ENCODE measurements at regions not wholly inside any gene's neighbourhood (a gene's known extent, or its start where the extent isn't known, plus 50 kb on each side); places are given as distances from the start of the nearest gene placed in this dataset.

DNA sequence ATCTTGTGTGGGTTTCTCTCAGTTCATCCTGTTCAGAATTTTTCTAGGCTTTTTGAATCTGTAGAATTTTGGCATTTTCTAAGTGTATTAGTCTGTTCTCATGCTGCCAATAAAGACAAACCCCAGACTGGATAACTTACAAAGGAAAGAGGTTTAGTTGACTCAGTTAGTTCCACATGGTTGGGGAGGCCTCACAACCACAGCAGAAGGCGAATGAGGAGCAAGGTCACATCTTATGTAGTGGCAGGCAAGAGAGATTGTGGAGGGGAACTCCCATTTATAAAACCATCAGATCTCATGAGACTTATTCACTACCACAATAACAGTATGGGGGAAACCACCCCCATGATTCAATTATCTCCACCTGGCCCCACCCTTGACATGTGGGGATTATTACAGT, 199.2 kb downstream of the ST6GAL2 start:
- Mint-ChIP-seq H3K27ac (no peak overlapping the region), H3K27me3 (peaks cover 18% of the 10 kb centered on the region), H3K36me3 (ENCODE audit: low read depth) (no peaks in the 10 kb centered on the region), H3K9me3 (ENCODE audit: low read depth) (peaks cover 3% of the 10 kb centered on the region), H3K4me3 (no peak overlapping the region), H3K4me1 (no peaks in the 10 kb centered on the region)
- POLR2A ChIA-PET: no interaction called here
- ATAC-seq (no peak), DNase-seq (peak; percentile 5)
- CTCF ChIA-PET: no interaction called here
- intact Hi-C loops (cut with DNase I, micrococcal nuclease): no loop called here

DNA sequence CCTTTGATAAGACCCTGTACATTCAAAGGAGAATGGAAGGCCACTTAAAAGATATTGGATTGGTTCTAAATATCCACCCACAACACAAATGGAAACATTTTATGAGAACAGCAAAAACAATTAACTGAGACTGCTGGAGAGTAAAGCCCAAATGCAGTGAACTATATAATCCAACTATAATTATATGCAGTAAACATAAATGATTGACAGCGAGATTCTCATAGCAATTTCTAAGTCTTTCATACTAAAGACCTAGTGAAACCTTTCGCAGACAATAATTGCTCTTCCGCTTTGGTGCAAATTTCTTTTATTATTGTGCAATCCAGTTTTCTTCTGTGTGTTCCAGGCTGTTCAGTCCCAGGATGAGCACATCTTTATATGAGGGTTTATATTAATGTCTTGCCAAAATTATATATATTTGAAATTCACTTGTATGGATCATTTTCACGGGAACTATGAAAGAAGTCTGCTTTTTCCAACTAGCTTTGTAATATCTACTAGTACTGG, 190.9 kb downstream of the ST6GAL2 start:
- ChIA-PET CTCF (no interaction called here), POLR2A (no interaction called here)
- intact Hi-C loops (cut with DNase I, micrococcal nuclease): no loop called here
- ATAC-seq (no peak), DNase-seq (no peak)
- Mint-ChIP-seq H3K27ac (no peak overlapping the region), H3K36me3 (ENCODE audit: low read depth) (no peaks in the 10 kb centered on the region), H3K4me3 (no peak overlapping the region), H3K4me1 (no peaks in the 10 kb centered on the region), H3K9me3 (ENCODE audit: low read depth) (no peaks in the 10 kb centered on the region), H3K27me3 (peaks cover 10% of the 10 kb centered on the region)

DNA sequence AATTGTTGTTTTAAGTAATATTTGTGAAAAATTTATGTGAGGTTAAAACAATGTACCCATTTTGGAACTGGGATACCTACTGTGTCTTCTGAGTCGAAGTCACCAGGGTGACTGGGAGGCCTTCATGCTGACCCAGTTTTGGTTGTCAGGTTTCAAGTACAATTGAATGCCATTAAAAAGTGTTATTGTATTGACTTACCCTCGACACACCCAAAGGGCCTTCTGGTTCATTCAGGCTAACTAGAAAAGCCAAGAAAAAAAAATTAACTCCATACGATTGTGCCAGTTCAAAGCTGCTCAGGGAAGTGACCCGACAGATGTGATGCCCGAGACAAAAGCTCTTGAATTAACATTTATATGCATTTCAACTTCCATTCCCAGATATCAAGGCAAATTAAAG, 190.0 kb downstream of the ST6GAL2 start:
- no peaks in the 10 kb centered on the region for H3K36me3 Mint-ChIP-seq (ENCODE audit: low read depth)
- H3K27me3 Mint-ChIP-seq: peaks cover 7% of the 10 kb centered on the region
- no peaks in the 10 kb centered on the region for H3K4me1 Mint-ChIP-seq
- CTCF ChIA-PET: no interaction called here
- intact Hi-C loops (cut with DNase I, micrococcal nuclease): no loop called here
- POLR2A ChIA-PET: no interaction called here
- DNase-seq: no peak
- no peaks in the 10 kb centered on the region for H3K9me3 Mint-ChIP-seq (ENCODE audit: low read depth)
- no peak overlapping the region for H3K27ac Mint-ChIP-seq
- no peak overlapping the region for H3K4me3 Mint-ChIP-seq
- no peak for ATAC-seq

DNA sequence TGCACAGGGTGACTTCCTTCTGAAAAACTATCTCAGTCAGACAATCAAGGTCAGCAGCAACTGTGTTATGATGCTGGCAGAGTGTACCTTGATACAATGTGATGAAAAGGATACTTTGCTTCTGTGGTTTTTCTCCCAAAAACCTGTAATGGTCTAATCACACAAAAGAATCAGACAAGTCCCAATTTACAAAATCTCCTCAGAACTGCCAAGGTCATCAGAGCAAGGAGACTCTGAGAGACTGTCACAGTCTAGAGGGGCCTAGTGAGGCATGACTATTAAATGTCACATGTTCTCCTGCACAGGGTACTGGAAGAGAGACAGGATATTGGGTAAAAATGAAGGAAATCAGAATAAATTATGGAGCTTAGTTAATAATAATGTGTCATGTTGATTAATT, 185.4 kb downstream of the ST6GAL2 start:
- Mint-ChIP-seq H3K27me3 (peaks cover 5% of the 10 kb centered on the region), H3K27ac (no peak overlapping the region), H3K4me1 (no peaks in the 10 kb centered on the region), H3K36me3 (ENCODE audit: low read depth) (no peaks in the 10 kb centered on the region), H3K9me3 (ENCODE audit: low read depth) (no peaks in the 10 kb centered on the region), H3K4me3 (no peak overlapping the region)
- no peak for ATAC-seq
- intact Hi-C loops (cut with DNase I, micrococcal nuclease): no loop called here
- no peak for DNase-seq
- POLR2A ChIA-PET: no interaction called here
- CTCF ChIA-PET: no interaction called here

DNA sequence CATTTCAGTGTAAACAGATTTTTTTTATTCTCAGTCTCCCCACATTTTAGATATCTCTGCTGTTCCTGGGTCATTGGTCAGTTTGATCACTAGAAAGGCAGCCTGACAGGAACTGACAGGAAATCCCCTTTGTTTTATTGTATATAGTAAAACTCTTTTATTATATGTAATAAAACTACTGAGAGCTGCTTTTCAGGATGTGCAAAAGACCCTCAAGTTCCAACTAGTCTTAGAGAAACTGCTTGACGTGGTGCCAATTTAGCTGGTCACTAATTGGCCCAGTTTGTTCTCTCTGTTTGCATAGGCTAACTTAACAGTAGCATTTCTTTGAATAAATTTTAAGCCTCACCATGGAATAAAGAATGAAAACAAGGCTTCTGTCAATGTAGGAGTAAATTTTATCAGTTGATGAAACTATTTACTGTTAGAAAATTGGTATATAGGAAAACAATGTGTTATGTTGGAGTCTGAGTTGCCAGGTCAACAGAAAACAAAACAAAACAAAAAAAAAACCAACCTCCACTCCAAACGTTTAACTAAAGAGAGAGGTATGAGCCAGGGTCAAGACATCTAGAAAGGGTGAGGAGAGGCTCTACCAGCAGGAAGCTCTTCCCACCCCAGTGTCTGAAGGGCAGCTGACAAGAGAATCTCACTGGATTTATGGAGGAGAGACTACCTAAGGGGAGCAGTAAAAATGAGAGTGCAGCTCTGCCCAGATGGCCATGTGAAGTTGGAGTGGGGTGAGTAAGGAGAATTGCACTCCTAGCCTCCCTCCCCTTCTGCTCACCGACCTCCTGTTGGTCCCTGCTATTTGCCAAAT, 184.6 kb downstream of the ST6GAL2 start:
- CTCF ChIA-PET: no interaction called here
- peaks cover 5% of the 10 kb centered on the region for H3K27me3 Mint-ChIP-seq

DNA sequence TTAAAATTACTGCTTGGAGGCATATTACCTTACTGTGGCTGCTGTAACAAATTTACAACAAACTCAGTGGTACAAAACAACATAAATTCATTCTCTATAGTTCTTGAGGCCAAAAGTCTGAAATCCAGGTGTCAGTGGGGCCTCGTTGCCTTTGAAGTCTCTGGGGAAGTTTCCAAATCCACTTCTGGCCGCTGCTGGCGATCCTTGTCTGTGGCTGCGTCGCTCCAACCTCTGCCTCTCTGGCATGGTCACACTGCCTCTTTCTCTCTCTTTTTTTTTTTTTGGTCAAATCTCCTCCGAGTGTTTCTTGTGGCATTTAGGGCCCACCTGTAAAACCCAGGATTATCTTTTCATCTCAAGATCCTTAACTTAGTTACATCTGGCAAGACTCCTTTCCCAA, 182.8 kb downstream of the ST6GAL2 start:
- DNase-seq: no peak
- ChIA-PET CTCF (no interaction called here), POLR2A (no interaction called here)
- H3K9me3 Mint-ChIP-seq (ENCODE audit: low read depth): no peaks in the 10 kb centered on the region
- H3K4me1 Mint-ChIP-seq: no peaks in the 10 kb centered on the region
- no peak for ATAC-seq
- H3K4me3 Mint-ChIP-seq: no peak overlapping the region
- intact Hi-C loops (cut with DNase I, micrococcal nuclease): no loop called here
- H3K27ac Mint-ChIP-seq: no peak overlapping the region
- H3K36me3 Mint-ChIP-seq (ENCODE audit: low read depth): no peaks in the 10 kb centered on the region
- H3K27me3 Mint-ChIP-seq: peaks cover 5% of the 10 kb centered on the region

More for the DNA sequence above, 184.6 kb downstream of the ST6GAL2 start:
- no peak overlapping the region for H3K4me3 Mint-ChIP-seq
- no peaks in the 10 kb centered on the region for H3K9me3 Mint-ChIP-seq (ENCODE audit: low read depth)
- ATAC-seq (no peak), DNase-seq (no peak)
- POLR2A ChIA-PET: no interaction called here
- H3K27ac Mint-ChIP-seq: no peak overlapping the region
- no peaks in the 10 kb centered on the region for H3K36me3 Mint-ChIP-seq (ENCODE audit: low read depth)
- intact Hi-C loops (cut with DNase I, micrococcal nuclease): no loop called here
- no peaks in the 10 kb centered on the region for H3K4me1 Mint-ChIP-seq

DNA sequence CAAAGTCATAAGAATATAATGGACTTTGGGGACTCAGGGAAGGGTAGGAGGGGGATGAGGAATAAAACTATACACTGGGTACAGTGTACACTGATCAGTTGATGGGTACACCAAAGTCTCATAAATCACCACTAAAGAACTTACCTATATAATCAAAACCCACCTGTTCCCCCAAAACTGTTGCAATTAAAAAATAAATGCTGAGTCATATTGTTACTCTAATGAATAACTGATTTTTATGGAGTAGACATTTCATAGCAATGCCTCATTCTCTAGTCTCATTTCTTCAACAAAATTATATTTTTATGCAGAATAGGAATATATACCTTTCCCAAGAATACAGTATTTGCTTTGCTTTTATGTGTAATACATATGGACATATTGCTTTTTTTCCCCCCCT, 181.2 kb downstream of the ST6GAL2 start:
- CTCF ChIA-PET: no interaction called here
- Mint-ChIP-seq H3K27ac (no peak overlapping the region), H3K9me3 (ENCODE audit: low read depth) (no peaks in the 10 kb centered on the region)

DNA sequence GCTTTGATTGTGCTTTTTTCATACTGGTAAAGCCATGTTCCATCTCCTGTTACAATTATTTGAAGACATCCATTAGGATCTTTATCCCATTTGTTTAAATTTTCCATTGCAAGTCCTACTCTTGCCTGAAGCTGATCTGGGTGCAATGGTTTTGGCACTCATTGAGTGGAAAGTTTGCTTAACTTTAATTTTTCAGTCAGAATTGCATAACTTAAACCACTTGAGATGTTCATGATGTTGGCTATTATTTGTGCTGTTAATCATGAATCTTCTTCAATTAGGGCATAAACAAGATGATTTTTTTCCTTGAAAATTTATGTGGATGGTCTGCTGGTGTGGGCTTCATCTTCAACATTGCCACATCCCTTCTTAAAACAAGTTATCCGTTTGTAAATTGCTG, 180.1 kb downstream of the ST6GAL2 start:
- CTCF ChIA-PET: no interaction called here
- intact Hi-C loops (cut with DNase I, micrococcal nuclease): no loop called here
- ATAC-seq (no peak), DNase-seq (no peak)
- H3K27ac Mint-ChIP-seq: no peak overlapping the region
- POLR2A ChIA-PET: no interaction called here
- no peaks in the 10 kb centered on the region for H3K36me3 Mint-ChIP-seq (ENCODE audit: low read depth)
- H3K27me3 Mint-ChIP-seq: peaks cover 12% of the 10 kb centered on the region
- H3K4me3 Mint-ChIP-seq: no peak overlapping the region
- H3K4me1 Mint-ChIP-seq: no peaks in the 10 kb centered on the region
- no peaks in the 10 kb centered on the region for H3K9me3 Mint-ChIP-seq (ENCODE audit: low read depth)

More for the DNA sequence above, 181.2 kb downstream of the ST6GAL2 start:
- no peaks in the 10 kb centered on the region for H3K36me3 Mint-ChIP-seq (ENCODE audit: low read depth)
- intact Hi-C loops (cut with DNase I, micrococcal nuclease): no loop called here
- DNase-seq (no peak), ATAC-seq (no peak)
- no peak overlapping the region for H3K4me3 Mint-ChIP-seq
- no peaks in the 10 kb centered on the region for H3K4me1 Mint-ChIP-seq
- POLR2A ChIA-PET: no interaction called here
- peaks cover 10% of the 10 kb centered on the region for H3K27me3 Mint-ChIP-seq

DNA sequence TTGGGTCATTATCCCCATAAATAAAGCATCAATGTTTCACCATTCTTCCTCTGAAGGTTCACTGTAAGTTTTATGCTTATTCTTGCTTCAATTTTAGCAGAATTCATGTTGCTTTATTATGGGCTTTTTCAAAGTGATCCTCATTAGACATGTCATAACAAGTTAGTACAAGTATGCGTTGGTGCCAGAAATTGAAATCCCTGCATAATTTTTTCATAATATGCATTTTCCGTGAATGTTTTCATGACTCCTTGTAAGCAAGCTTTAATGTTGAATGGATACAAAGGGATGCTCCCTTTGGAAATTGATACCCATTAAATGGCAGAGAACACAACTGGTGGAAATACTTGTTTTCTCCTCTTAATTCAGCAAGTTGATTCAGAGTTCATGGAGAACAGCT, 179.7 kb downstream of the ST6GAL2 start:
- no peaks in the 10 kb centered on the region for H3K36me3 Mint-ChIP-seq (ENCODE audit: low read depth)
- DNase-seq: no peak
- no peak overlapping the region for H3K27ac Mint-ChIP-seq
- POLR2A ChIA-PET: no interaction called here
- H3K27me3 Mint-ChIP-seq: peaks cover 12% of the 10 kb centered on the region
- H3K4me3 Mint-ChIP-seq: no peak overlapping the region
- H3K9me3 Mint-ChIP-seq (ENCODE audit: low read depth): no peaks in the 10 kb centered on the region
- ATAC-seq: no peak
- no peaks in the 10 kb centered on the region for H3K4me1 Mint-ChIP-seq
- intact Hi-C loops (cut with DNase I, micrococcal nuclease): no loop called here
- CTCF ChIA-PET: no interaction called here

DNA sequence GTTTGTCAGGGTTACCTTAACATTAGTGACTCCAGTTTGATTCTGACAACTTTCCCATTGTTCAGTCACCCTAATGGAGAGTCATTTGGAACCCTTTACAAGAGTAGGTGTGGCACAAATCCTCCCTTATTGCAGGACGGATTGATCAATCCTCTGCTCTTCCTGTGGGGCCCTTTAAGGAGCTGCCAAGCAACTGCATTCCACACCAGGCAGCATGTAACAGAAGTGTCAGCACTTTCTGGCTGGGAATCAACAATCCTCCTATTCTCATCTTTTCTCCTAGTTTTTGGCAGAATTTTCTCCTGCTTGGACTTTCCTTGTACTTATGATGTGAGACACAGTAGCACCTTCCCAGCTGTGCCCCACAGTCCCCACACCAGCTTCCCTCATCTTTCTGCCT, 177.8 kb downstream of the ST6GAL2 start:
- ATAC-seq (no peak), DNase-seq (no peak)
- intact Hi-C loops (cut with DNase I, micrococcal nuclease): no loop called here
- ChIA-PET CTCF (no interaction called here), POLR2A (no interaction called here)
- Mint-ChIP-seq H3K4me1 (no peaks in the 10 kb centered on the region), H3K36me3 (ENCODE audit: low read depth) (no peaks in the 10 kb centered on the region), H3K4me3 (no peak overlapping the region), H3K27ac (no peak overlapping the region), H3K27me3 (peaks cover 9% of the 10 kb centered on the region), H3K9me3 (ENCODE audit: low read depth) (peaks cover 3% of the 10 kb centered on the region)

DNA sequence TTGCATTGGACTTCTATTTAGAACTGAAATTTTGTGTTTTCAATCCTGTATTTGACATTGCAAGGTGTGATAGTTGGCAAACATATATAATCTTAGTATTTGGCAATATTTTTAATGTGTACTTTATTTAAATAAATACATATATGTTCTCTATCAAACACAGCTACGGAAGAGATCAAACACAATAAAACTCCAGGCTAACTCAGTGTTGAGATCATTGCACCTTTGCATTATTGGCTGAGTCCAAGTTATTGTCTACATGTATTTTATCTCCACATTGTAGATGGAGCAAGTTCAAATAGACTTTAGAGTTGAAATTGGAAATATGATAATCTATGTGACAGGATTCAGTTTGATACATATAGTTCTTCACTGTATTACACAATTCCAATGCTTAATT, 176.7 kb downstream of the ST6GAL2 start:
- Mint-ChIP-seq H3K36me3 (ENCODE audit: low read depth) (no peaks in the 10 kb centered on the region), H3K27ac (no peak overlapping the region), H3K4me1 (no peaks in the 10 kb centered on the region), H3K4me3 (no peak overlapping the region), H3K9me3 (ENCODE audit: low read depth) (peaks cover 3% of the 10 kb centered on the region), H3K27me3 (peaks cover 7% of the 10 kb centered on the region)
- intact Hi-C loops (cut with DNase I, micrococcal nuclease): no loop called here
- ChIA-PET POLR2A (no interaction called here), CTCF (no interaction called here)
- ATAC-seq: no peak
- no peak for DNase-seq

DNA sequence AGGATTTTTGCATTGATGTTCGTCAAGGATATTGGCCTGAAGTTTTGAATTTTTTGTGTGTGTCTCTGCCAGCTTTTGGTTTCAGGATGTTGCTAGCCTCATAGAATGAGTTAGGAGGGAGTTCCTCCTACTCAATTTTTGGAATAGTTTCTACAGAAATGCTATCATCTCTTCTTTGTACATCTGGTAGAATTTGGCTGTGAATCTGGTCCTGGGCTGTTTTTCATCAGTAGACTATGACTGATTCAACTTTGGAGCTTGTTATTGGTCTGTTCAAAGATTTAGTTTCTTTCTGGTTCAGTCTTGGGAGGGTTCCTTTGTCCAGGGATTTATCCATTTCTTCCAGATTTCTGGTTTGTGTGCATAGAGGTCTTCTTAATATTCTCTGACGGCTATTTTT, 166.7 kb downstream of the ST6GAL2 start:
- ATAC-seq: no peak
- no peaks in the 10 kb centered on the region for H3K36me3 Mint-ChIP-seq (ENCODE audit: low read depth)
- peaks cover 3% of the 10 kb centered on the region for H3K9me3 Mint-ChIP-seq (ENCODE audit: low read depth)
- no peaks in the 10 kb centered on the region for H3K4me1 Mint-ChIP-seq
- no peak overlapping the region for H3K27ac Mint-ChIP-seq
- POLR2A ChIA-PET: no interaction called here
- peaks cover under 1% of the 10 kb centered on the region for H3K27me3 Mint-ChIP-seq
- H3K4me3 Mint-ChIP-seq: no peak overlapping the region
- no peak for DNase-seq
- intact Hi-C loops (cut with DNase I, micrococcal nuclease): no loop called here
- CTCF ChIA-PET: interaction anchor here (0.7 kb wide), 1 partner anchor 949 kb away, joined by 3 read pairs; no protein-coding TSS in a partner anchor

Data from activated CD4-positive, alpha-beta T cell treated with anti-CD3 and anti-CD28 coated beads for 36 hours (primary cell).